ENCODE measurements at regions not wholly inside any gene's neighbourhood (a gene's known extent, or its start where the extent isn't known, plus 50 kb on each side); places are given as distances from the start of the nearest gene placed in this dataset.

- Mint-ChIP-seq H3K27ac (no peak overlapping the region), H3K27me3 (ENCODE audit: low read depth) (peaks cover 49% of the 10 kb centered on the region), H3K4me1 (ENCODE audit: low read depth) (no peaks in the 10 kb centered on the region), H3K9me3 (no peaks in the 10 kb centered on the region), H3K4me3 (no peak overlapping the region), H3K36me3 (ENCODE audit: insufficient read depth in 2 of 2) (no peaks in the 10 kb centered on the region)
- no peak for ATAC-seq (replicated peaks in 1 of 2)
- DNase-seq: no peak
These were observed 91.3 kb upstream of the GPR45 start for GRCh38 chr2:105150231-105150630.

- Mint-ChIP-seq H3K27me3 (ENCODE audit: low read depth) (peaks cover 50% of the 10 kb centered on the region), H3K4me1 (ENCODE audit: low read depth) (no peaks in the 10 kb centered on the region), H3K36me3 (ENCODE audit: insufficient read depth in 2 of 2) (peaks cover 1 to 7% of the 10 kb centered on the region in 2 donors), H3K27ac (no peak overlapping the region), H3K9me3 (peaks cover 2 to 14% of the 10 kb centered on the region in 2 donors), H3K4me3 (no peak overlapping the region)
- DNase-seq (no peak), ATAC-seq (replicated peaks in 1 of 2) (no peak)
These were observed 87.3 kb upstream of the GPR45 start for GRCh38 chr2:105154119-105154818.

GRCh38 chr2:105156166-105156565 lies 85.4 kb upstream of the GPR45 start:
- no peak for DNase-seq
- H3K27me3 Mint-ChIP-seq (ENCODE audit: low read depth): peaks cover 51% of the 10 kb centered on the region
- no peak overlapping the region for H3K4me3 Mint-ChIP-seq
- no peak for ATAC-seq (replicated peaks in 1 of 2)
- peaks cover 1 to 7% of the 10 kb centered on the region in 2 donors for H3K36me3 Mint-ChIP-seq (ENCODE audit: insufficient read depth in 2 of 2)
- peaks cover 2 to 14% of the 10 kb centered on the region in 2 donors for H3K9me3 Mint-ChIP-seq
- no peaks in the 10 kb centered on the region for H3K4me1 Mint-ChIP-seq (ENCODE audit: low read depth)
- H3K27ac Mint-ChIP-seq: no peak overlapping the region

- Mint-ChIP-seq H3K4me3 (no peak overlapping the region), H3K27me3 (ENCODE audit: low read depth) (peaks cover 51% of the 10 kb centered on the region), H3K9me3 (peaks cover 2 to 14% of the 10 kb centered on the region in 2 donors), H3K36me3 (ENCODE audit: insufficient read depth in 2 of 2) (peaks cover 1 to 7% of the 10 kb centered on the region in 2 donors), H3K27ac (no peak overlapping the region), H3K4me1 (ENCODE audit: low read depth) (no peaks in the 10 kb centered on the region)
- ATAC-seq (replicated peaks in 1 of 2) (no peak), DNase-seq (no peak)
These were observed 83.5 kb upstream of the GPR45 start for GRCh38 chr2:105158002-105158401.

- no peak overlapping the region for H3K27ac Mint-ChIP-seq
- ATAC-seq (replicated peaks in 1 of 2) (no peak), DNase-seq (no peak)
- H3K36me3 Mint-ChIP-seq (ENCODE audit: insufficient read depth in 2 of 2): no peaks in the 10 kb centered on the region
- H3K9me3 Mint-ChIP-seq: no peaks in the 10 kb centered on the region
- H3K4me3 Mint-ChIP-seq: no peak overlapping the region
- H3K27me3 Mint-ChIP-seq (ENCODE audit: low read depth): peaks cover 19% of the 10 kb centered on the region
- H3K4me1 Mint-ChIP-seq (ENCODE audit: low read depth): no peaks in the 10 kb centered on the region
These were observed 74.9 kb upstream of the GPR45 start for GRCh38 chr2:105166688-105167087.

- peaks cover 28% of the 10 kb centered on the region for H3K27me3 Mint-ChIP-seq (ENCODE audit: low read depth)
- no peaks in the 10 kb centered on the region for H3K4me1 Mint-ChIP-seq (ENCODE audit: low read depth)
- no peaks in the 10 kb centered on the region for H3K9me3 Mint-ChIP-seq
- no peak for DNase-seq
- H3K36me3 Mint-ChIP-seq (ENCODE audit: insufficient read depth in 2 of 2): no peaks in the 10 kb centered on the region
- no peak for ATAC-seq (replicated peaks in 1 of 2)
- no peak overlapping the region for H3K27ac Mint-ChIP-seq
- no peak overlapping the region for H3K4me3 Mint-ChIP-seq
These were observed 73.0 kb upstream of the GPR45 start for GRCh38 chr2:105168543-105168942.

- Mint-ChIP-seq H3K9me3 (no peaks in the 10 kb centered on the region), H3K27me3 (ENCODE audit: low read depth) (peaks cover 40% of the 10 kb centered on the region), H3K27ac (no peak overlapping the region), H3K4me3 (no peak overlapping the region), H3K36me3 (ENCODE audit: insufficient read depth in 2 of 2) (no peaks in the 10 kb centered on the region), H3K4me1 (ENCODE audit: low read depth) (no peaks in the 10 kb centered on the region)
- DNase-seq (no peak), ATAC-seq (replicated peaks in 1 of 2) (no peak)
These were observed 66.3 kb upstream of the GPR45 start for GRCh38 chr2:105175231-105175630.

GRCh38 chr2:105176429-105176828 lies 65.1 kb upstream of the GPR45 start:
- Mint-ChIP-seq H3K27ac (no peak overlapping the region), H3K27me3 (ENCODE audit: low read depth) (peaks cover 31% of the 10 kb centered on the region), H3K36me3 (ENCODE audit: insufficient read depth in 2 of 2) (no peaks in the 10 kb centered on the region), H3K9me3 (no peaks in the 10 kb centered on the region), H3K4me3 (no peak overlapping the region), H3K4me1 (ENCODE audit: low read depth) (peaks cover 5% of the 10 kb centered on the region)
- DNase-seq (no peak), ATAC-seq (replicated peaks in 1 of 2) (no peak)

GRCh38 chr2:105177008-105177407 lies 64.5 kb upstream of the GPR45 start:
- Mint-ChIP-seq H3K9me3 (no peaks in the 10 kb centered on the region), H3K4me1 (ENCODE audit: low read depth) (peaks cover 5% of the 10 kb centered on the region), H3K27me3 (ENCODE audit: low read depth) (peaks cover 31% of the 10 kb centered on the region), H3K4me3 (no peak overlapping the region), H3K36me3 (ENCODE audit: insufficient read depth in 2 of 2) (no peaks in the 10 kb centered on the region), H3K27ac (no peak overlapping the region)
- DNase-seq (no peak), ATAC-seq (replicated peaks in 1 of 2) (no peak)

- ATAC-seq (replicated peaks in 1 of 2) (no peak), DNase-seq (no peak)
- Mint-ChIP-seq H3K4me1 (ENCODE audit: low read depth) (peaks cover 5% of the 10 kb centered on the region), H3K9me3 (no peaks in the 10 kb centered on the region), H3K27ac (no peak overlapping the region), H3K4me3 (no peak overlapping the region), H3K36me3 (ENCODE audit: insufficient read depth in 2 of 2) (no peaks in the 10 kb centered on the region), H3K27me3 (ENCODE audit: low read depth) (peaks cover 36% of the 10 kb centered on the region)
These were observed 63.8 kb upstream of the GPR45 start for GRCh38 chr2:105177536-105178254.

GRCh38 chr2:105179469-105180372 lies 61.8 kb upstream of the GPR45 start:
- DNase-seq (no peak), ATAC-seq (replicated peaks in 1 of 2) (no peak)
- H3K27ac Mint-ChIP-seq: no peak overlapping the region
- H3K4me3 Mint-ChIP-seq: no peak overlapping the region
- H3K36me3 Mint-ChIP-seq (ENCODE audit: insufficient read depth in 2 of 2): no peaks in the 10 kb centered on the region
- H3K4me1 Mint-ChIP-seq (ENCODE audit: low read depth): peaks cover 5% of the 10 kb centered on the region
- no peaks in the 10 kb centered on the region for H3K9me3 Mint-ChIP-seq
- peaks cover 17% of the 10 kb centered on the region for H3K27me3 Mint-ChIP-seq (ENCODE audit: low read depth)

- ATAC-seq (replicated peaks in 1 of 2) (no peak), DNase-seq (no peak)
- Mint-ChIP-seq H3K9me3 (no peaks in the 10 kb centered on the region), H3K36me3 (ENCODE audit: insufficient read depth in 2 of 2) (no peaks in the 10 kb centered on the region), H3K4me3 (no peak overlapping the region), H3K27me3 (ENCODE audit: low read depth) (peaks cover 12% of the 10 kb centered on the region), H3K27ac (no peak overlapping the region), H3K4me1 (ENCODE audit: low read depth) (peaks cover 5% of the 10 kb centered on the region)
These were observed 61.0 kb upstream of the GPR45 start for GRCh38 chr2:105180491-105180972.

- Mint-ChIP-seq H3K27me3 (ENCODE audit: low read depth) (peaks cover 9% of the 10 kb centered on the region), H3K36me3 (ENCODE audit: insufficient read depth in 2 of 2) (no peaks in the 10 kb centered on the region), H3K27ac (no peak overlapping the region), H3K4me1 (ENCODE audit: low read depth) (peaks cover 5% of the 10 kb centered on the region), H3K9me3 (no peaks in the 10 kb centered on the region), H3K4me3 (no peak overlapping the region)
- DNase-seq (no peak), ATAC-seq (replicated peaks in 1 of 2) (no peak)
These were observed 60.3 kb upstream of the GPR45 start for GRCh38 chr2:105181282-105181681.
